Neuronal stem cell (in vitro differentiated cells): ENCODE measurements at regions not wholly inside any gene's neighbourhood (a gene's known extent, or its start where the extent isn't known, plus 50 kb on each side); places are given as distances from the start of the nearest gene placed in this dataset.

Source experiments
- DNase-seq: peaks from one replicate; pipeline ENCODE4 v3.0.0-alpha.2; 2013; ENCODE audit warnings: low spot score
- H2AFZ ChIP-seq: one replicate; pipeline ENCODE4 v1.6.1; 2013; ENCODE audit warnings: mild to moderate bottlenecking, low read length, inconsistent platforms
- H2AK5ac ChIP-seq: 2 replicates; pipeline ENCODE4 v1.6.1; 2013; ENCODE audit warnings: low read depth, mild to moderate bottlenecking, inconsistent platforms, low read length, moderate library complexity, mixed read lengths
- H2BK120ac ChIP-seq: 2 replicates; pipeline ENCODE4 v1.6.1; 2013; ENCODE audit warnings: low read depth, mild to moderate bottlenecking, inconsistent platforms, low read length, moderate library complexity, mixed read lengths
- H2BK12ac ChIP-seq: one replicate; pipeline ENCODE4 v1.6.1; 2013; ENCODE audit warnings: low read length, inconsistent platforms
- H2BK15ac ChIP-seq: 2 replicates; pipeline ENCODE4 v1.6.1; 2013; ENCODE audit warnings: mild to moderate bottlenecking, low read length, inconsistent platforms, mixed read lengths
- H2BK5ac ChIP-seq: one replicate; pipeline ENCODE4 v1.6.1; 2013; ENCODE audit warnings: inconsistent platforms, mild to moderate bottlenecking, low read length, moderate library complexity
- H3K14ac ChIP-seq: one replicate; pipeline ENCODE4 v1.6.1; 2013; ENCODE audit warnings: low read length, inconsistent platforms
- H3K18ac ChIP-seq: 2 replicates; pipeline ENCODE4 v1.6.1; 2013; ENCODE audit warnings: low read length, inconsistent platforms
- H3K23ac ChIP-seq: 2 replicates; pipeline ENCODE4 v1.6.1; 2013; ENCODE audit warnings: low read depth, mild to moderate bottlenecking, mixed read lengths, low read length, inconsistent platforms; ENCODE audit not compliant: poor library complexity
- H3K27ac ChIP-seq: replicated peaks from 3 replicates; pipeline ENCODE4 v1.5.1; 2013; ENCODE audit warnings: low read length, inconsistent platforms
- H3K27me3 ChIP-seq, 3 experiments: 2 replicates each; pipeline ENCODE4 v1.6.1; 2013; ENCODE audit warnings: low read length in 3 of 3, mild to moderate bottlenecking in 2 of 3, inconsistent platforms in 1 of 3, low read depth in 1 of 3, mixed read lengths in 1 of 3, moderate library complexity in 1 of 3; ENCODE audit not compliant: control insufficient read depth in 3 of 3, insufficient read depth in 3 of 3
- H3K36me3 ChIP-seq, 2 donors: replicated peaks in 1 of 2; 2 replicates each; pipeline ENCODE4 v1.6.1; 2013; ENCODE audit warnings: low read length in 2 of 2; ENCODE audit not compliant: control insufficient read depth in 2 of 2, insufficient read depth in 2 of 2
- H3K4ac ChIP-seq: 2 replicates; pipeline ENCODE4 v1.6.1; 2013; ENCODE audit warnings: inconsistent platforms, mild to moderate bottlenecking, low read length, moderate library complexity
- H3K4me1 ChIP-seq, 2 donors: 1 replicate in 1 of 2; 2 replicates in 1 of 2; pipeline ENCODE4 v1.6.1; 2013; ENCODE audit warnings: low read length in 2 of 2, low read depth in 1 of 2; ENCODE audit not compliant: control insufficient read depth in 2 of 2, insufficient read depth in 1 of 2
- H3K4me2 ChIP-seq: one replicate; pipeline ENCODE4 v1.6.1; 2013; ENCODE audit warnings: mild to moderate bottlenecking, low read length, inconsistent platforms; ENCODE audit not compliant: insufficient read depth, poor library complexity, severe bottlenecking
- H3K4me3 ChIP-seq, 2 donors: 2 replicates each; pipeline ENCODE4 v1.5.1; 2013; ENCODE audit warnings: low read length in 2 of 2, mild to moderate bottlenecking in 2 of 2, inconsistent platforms in 1 of 2, moderate library complexity in 1 of 2
- H3K79me1 ChIP-seq: one replicate; pipeline ENCODE4 v1.6.1; 2013; ENCODE audit warnings: low read depth, mild to moderate bottlenecking, inconsistent platforms, low read length, moderate library complexity
- H3K9ac ChIP-seq: one replicate; pipeline ENCODE4 v1.6.1; 2013; ENCODE audit warnings: mild to moderate bottlenecking, low read depth, low read length, inconsistent platforms; ENCODE audit not compliant: poor library complexity
- H3K9me3 ChIP-seq, 2 donors: replicated peaks in 1 of 2; 2 replicates each; pipeline versions ENCODE3 to v1.6.1; 2013; ENCODE audit warnings: low read length in 2 of 2, mild to moderate bottlenecking in 2 of 2, inconsistent platforms in 1 of 2, low read depth in 1 of 2, mixed read lengths in 1 of 2, moderate library complexity in 1 of 2; ENCODE audit not compliant: control insufficient read depth in 2 of 2, insufficient read depth in 1 of 2
- H4K8ac ChIP-seq: one replicate; pipeline ENCODE4 v1.6.1; 2013; ENCODE audit warnings: low read depth, mild to moderate bottlenecking, inconsistent platforms, low read length, moderate library complexity
- H4K91ac ChIP-seq: one replicate; pipeline ENCODE4 v1.6.1; 2013; ENCODE audit warnings: low read length, low read depth, mild to moderate bottlenecking, inconsistent platforms; ENCODE audit not compliant: poor library complexity
- WGBS, 2 donors: extraction: QIAGEN DNeasy Blood & Tissue Kit; methylation state at CpG; one replicate each; pipeline ENCODE4 v1.1.7; 2013; ENCODE audit warnings: missing lambda C conversion rate in 2 of 2, mixed read lengths in 1 of 2; ENCODE audit not compliant: insufficient read length in 2 of 2, insufficient replicate concordance in 1 of 2; ENCODE audit errors: extremely low coverage in 2 of 2; 5-methylcytosine and 5-hydroxymethylcytosine counted together

- no peak overlapping the region for H2BK5ac ChIP-seq
- no peak overlapping the region for H3K4me3 ChIP-seq
- no peak overlapping the region for H3K23ac ChIP-seq
- no peak overlapping the region for H3K27ac ChIP-seq
- no peak overlapping the region for H4K91ac ChIP-seq
- H2BK120ac ChIP-seq = no peak overlapping the region
- H3K9ac ChIP-seq = no peak overlapping the region
- H3K4me1 ChIP-seq = peaks cover 0 to 2% of the 10 kb centered on the region in 2 donors
- no peak overlapping the region for H3K14ac ChIP-seq
- no peak overlapping the region for H2BK15ac ChIP-seq
- no peak overlapping the region for H2AK5ac ChIP-seq
- no peak overlapping the region for H3K4me2 ChIP-seq
- H3K18ac ChIP-seq = no peak overlapping the region
- H3K27me3 ChIP-seq = no peaks in the 10 kb centered on the region
- no peak overlapping the region for H2AFZ ChIP-seq
- H3K36me3 ChIP-seq = no peaks in the 10 kb centered on the region
- H3K79me1 ChIP-seq = no peaks in the 10 kb centered on the region
- no peak overlapping the region for H2BK12ac ChIP-seq
- H3K4ac ChIP-seq = no peak overlapping the region
- no peak overlapping the region for H4K8ac ChIP-seq
- WGBS, 2 donors = no CpG with 5 or more reads among the region's 5 CpGs
- no peak for DNase-seq
- H3K9me3 ChIP-seq = no peaks in the 10 kb centered on the region
Observed at GRCh38 chrX:39983715-39984114, 114.0 kb downstream of the BCOR start.

- no peak overlapping the region for H2BK5ac ChIP-seq
- H3K14ac ChIP-seq = no peak overlapping the region
- H3K9ac ChIP-seq = no peak overlapping the region
- no peak overlapping the region for H2BK15ac ChIP-seq
- no CpG with 5 or more reads among the region's 14 CpGs for WGBS, 2 donors
- no peaks in the 10 kb centered on the region for H3K36me3 ChIP-seq
- H2AK5ac ChIP-seq = no peak overlapping the region
- no peak overlapping the region for H2AFZ ChIP-seq
- H3K27me3 ChIP-seq = no peaks in the 10 kb centered on the region
- peaks cover 0 to 2% of the 10 kb centered on the region in 2 donors for H3K4me1 ChIP-seq
- no peak overlapping the region for H2BK120ac ChIP-seq
- no peak overlapping the region for H3K27ac ChIP-seq
- no peaks in the 10 kb centered on the region for H3K79me1 ChIP-seq
- H4K91ac ChIP-seq = no peak overlapping the region
- H3K4me3 ChIP-seq = no peak overlapping the region
- H3K4ac ChIP-seq = no peak overlapping the region
- no peaks in the 10 kb centered on the region for H3K9me3 ChIP-seq
- H3K23ac ChIP-seq = no peak overlapping the region
- H4K8ac ChIP-seq = no peak overlapping the region
- H3K18ac ChIP-seq = peak overlapping the region; percentile 17
- H3K4me2 ChIP-seq = no peak overlapping the region
- H2BK12ac ChIP-seq = peak overlapping the region; percentile 41
- no peak for DNase-seq
Observed at GRCh38 chrX:39984191-39984956, 113.4 kb downstream of the BCOR start.

DNA sequence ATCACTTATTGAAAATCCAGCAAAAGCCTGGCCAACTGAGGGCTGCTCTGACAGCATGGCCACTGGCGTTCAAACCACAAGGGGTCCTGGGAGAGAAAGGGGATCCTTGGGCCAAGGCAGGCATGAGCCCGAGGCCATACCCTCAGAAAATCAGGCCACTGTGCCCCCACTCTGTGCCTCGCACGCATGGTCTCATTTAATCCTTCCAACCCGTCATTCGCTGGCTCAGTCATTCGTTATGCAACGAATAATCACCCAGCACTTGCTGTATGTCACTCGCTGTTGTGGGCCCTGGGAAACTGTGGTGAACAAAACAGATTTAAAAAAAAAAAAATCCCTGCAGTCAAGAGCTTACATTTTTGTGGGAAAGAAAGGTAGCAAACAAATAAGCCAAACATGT lies 112.7 kb downstream of the BCOR start:
- H2AK5ac ChIP-seq = no peak overlapping the region
- WGBS, 2 donors = no CpG with 5 or more reads among the region's 9 CpGs
- no peaks in the 10 kb centered on the region for H3K36me3 ChIP-seq
- no peak overlapping the region for H3K14ac ChIP-seq
- H3K9ac ChIP-seq = no peak overlapping the region
- H3K4me2 ChIP-seq = no peak overlapping the region
- H4K8ac ChIP-seq = no peak overlapping the region
- H3K18ac ChIP-seq = no peak overlapping the region
- no peaks in the 10 kb centered on the region for H3K79me1 ChIP-seq
- peaks cover 0 to 2% of the 10 kb centered on the region in 2 donors for H3K4me1 ChIP-seq
- peak overlapping the region; percentile 41 for H2BK12ac ChIP-seq
- no peak overlapping the region for H3K4me3 ChIP-seq
- H4K91ac ChIP-seq = no peak overlapping the region
- H3K4ac ChIP-seq = no peak overlapping the region
- no peak for DNase-seq
- H3K23ac ChIP-seq = no peak overlapping the region
- H3K27ac ChIP-seq = no peak overlapping the region
- H3K9me3 ChIP-seq = no peaks in the 10 kb centered on the region
- H3K27me3 ChIP-seq = no peaks in the 10 kb centered on the region
- H2BK15ac ChIP-seq = no peak overlapping the region
- no peak overlapping the region for H2BK120ac ChIP-seq
- H2AFZ ChIP-seq = no peak overlapping the region
- H2BK5ac ChIP-seq = no peak overlapping the region

- no peak overlapping the region for H2BK12ac ChIP-seq
- no peak overlapping the region for H3K27ac ChIP-seq
- no peak overlapping the region for H2BK5ac ChIP-seq
- no peak overlapping the region for H3K18ac ChIP-seq
- H4K91ac ChIP-seq = no peak overlapping the region
- no peak overlapping the region for H4K8ac ChIP-seq
- no peak overlapping the region for H3K4me3 ChIP-seq
- no peak overlapping the region for H2BK15ac ChIP-seq
- H3K4me1 ChIP-seq = peaks cover 0 to 2% of the 10 kb centered on the region in 2 donors
- no peak for DNase-seq
- H3K27me3 ChIP-seq = no peaks in the 10 kb centered on the region
- no peak overlapping the region for H2AFZ ChIP-seq
- no peak overlapping the region for H2BK120ac ChIP-seq
- no peak overlapping the region for H3K23ac ChIP-seq
- H3K36me3 ChIP-seq = no peaks in the 10 kb centered on the region
- H3K79me1 ChIP-seq = no peaks in the 10 kb centered on the region
- no peaks in the 10 kb centered on the region for H3K9me3 ChIP-seq
- no CpG with 5 or more reads among the region's 4 CpGs for WGBS, 2 donors
- H2AK5ac ChIP-seq = no peak overlapping the region
- no peak overlapping the region for H3K9ac ChIP-seq
- H3K4ac ChIP-seq = no peak overlapping the region
- no peak overlapping the region for H3K14ac ChIP-seq
- no peak overlapping the region for H3K4me2 ChIP-seq
Observed at GRCh38 chrX:39985551-39985950, 112.2 kb downstream of the BCOR start.
